NOMO-1 treated with DMSO at 0.1 percent for 48 hours (cell line): ENCODE measurements at regions not wholly inside any gene's neighbourhood (a gene's known extent, or its start where the extent isn't known, plus 50 kb on each side); places are given as distances from the start of the nearest gene placed in this dataset.
"Not testable (repeated sequence)": the region's sequence is repeated elsewhere in the genome, so short reads cannot be mapped to it uniquely, and the experiment has no call there.

Source experiments
- DNase-seq: peaks from one replicate; lab custom pipeline; 2025; ENCODE audit not compliant: unreplicated experiment; lab: John Stamatoyannopoulos, UW

DNA sequence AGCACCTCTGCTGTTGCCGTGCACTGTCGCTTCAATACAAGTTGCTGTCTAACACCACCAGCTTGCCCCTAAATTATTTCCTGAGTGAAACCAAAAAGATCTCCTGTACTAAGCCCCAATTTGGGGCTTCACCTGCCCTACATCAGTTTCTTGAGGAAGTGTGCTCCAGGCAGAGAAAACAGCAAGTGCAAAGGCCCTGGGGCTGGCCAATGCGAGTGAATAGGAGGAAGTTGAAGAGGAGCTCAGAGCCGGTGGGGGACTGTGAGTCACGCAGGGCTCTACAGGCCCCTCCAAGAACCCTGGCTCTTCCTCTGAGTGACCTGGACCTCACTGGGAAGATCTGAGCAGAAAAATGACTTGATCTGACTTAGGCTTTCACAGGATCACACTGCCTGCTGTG lies 117.2 kb downstream of the IPO8 start:
- no peak for DNase-seq

DNA sequence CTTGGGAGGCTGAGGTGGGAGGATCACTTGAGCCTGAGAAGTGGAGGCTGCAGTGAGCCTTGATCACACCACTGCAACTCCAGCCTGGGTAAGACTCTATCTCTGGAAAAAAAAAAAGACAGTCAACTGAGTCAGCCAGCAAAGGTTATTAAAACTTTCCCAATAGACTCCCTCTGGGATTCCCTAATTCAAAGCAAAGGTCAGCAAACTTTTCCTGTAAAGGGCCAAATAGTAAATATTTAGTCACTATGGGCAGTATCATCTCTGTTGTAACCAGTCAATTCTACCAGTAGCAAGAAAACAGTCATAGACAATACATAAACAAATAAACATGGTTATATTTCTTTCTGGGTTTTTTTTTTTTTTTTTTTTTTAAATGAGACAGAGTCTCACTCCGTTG lies 122.5 kb downstream of the IPO8 start:
- no peak for DNase-seq

DNA sequence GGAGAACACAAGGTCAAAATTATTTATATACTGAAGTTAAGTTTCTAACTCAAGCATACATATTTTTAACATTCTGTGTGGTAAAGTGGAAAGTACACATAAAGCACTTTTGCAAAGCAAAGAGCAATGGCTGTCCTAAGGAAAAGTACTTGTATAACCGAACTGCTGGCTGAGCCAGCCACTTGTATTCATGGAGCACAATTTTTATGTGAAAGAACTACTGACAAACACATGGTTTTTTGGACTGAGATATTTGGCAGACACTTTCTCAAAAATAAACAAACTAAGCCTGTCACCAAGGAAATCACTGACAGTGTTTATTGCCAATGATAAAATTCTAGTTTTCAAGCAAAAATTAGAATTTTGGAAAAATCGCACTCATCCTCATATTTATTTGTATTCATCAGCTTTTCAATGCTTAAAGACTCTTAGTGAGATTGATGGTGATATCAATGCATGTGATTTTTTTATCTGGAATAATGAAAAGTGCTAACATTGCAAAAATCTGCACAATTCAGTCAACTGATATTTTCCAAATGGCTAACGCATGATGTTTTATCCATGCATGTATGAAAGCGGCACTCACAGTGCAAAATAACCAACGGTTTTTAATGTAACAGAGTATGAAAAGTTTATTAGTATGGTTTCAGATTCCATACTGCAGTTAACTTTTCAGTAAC lies 125.3 kb downstream of the IPO8 start:
- no peak for DNase-seq

DNA sequence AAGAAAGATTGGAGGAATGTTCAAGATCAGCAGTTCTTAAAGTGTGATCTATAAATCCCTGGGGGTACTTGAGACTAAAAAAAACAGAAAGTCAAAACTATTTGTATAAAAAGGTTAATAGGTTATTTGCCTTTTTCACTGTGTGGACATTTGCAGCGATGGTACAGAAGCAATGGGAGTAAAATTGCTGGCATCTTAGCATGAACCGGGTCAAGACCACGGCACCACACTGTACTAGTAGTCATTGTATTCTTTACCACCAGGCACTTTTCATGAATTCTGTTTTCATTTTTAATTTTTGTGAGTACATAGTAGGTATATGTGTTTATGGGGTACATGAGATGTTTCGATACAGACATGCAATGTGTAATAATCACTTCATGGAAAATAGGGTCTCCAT lies 126.2 kb downstream of the IPO8 start:
- no peak for DNase-seq

DNA sequence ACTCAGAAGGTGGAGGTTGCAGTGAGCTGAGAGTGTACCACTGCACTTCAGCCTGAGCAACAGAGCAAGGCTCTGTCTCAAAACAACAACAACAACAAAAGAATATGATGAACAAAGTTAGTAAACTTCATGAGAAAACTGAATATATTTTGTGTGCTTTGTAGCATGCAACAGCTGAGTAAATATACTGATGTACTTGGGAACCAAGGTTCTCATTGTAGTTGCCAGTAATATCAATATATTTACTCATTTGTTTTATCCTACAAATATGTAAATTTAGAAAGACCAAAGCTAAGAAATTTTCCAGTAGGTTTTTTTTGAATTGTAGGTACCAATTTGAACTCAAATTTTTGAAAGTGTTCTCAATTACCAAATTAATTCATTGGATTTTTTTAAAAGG lies 127.2 kb downstream of the IPO8 start:
- no peak for DNase-seq

DNA sequence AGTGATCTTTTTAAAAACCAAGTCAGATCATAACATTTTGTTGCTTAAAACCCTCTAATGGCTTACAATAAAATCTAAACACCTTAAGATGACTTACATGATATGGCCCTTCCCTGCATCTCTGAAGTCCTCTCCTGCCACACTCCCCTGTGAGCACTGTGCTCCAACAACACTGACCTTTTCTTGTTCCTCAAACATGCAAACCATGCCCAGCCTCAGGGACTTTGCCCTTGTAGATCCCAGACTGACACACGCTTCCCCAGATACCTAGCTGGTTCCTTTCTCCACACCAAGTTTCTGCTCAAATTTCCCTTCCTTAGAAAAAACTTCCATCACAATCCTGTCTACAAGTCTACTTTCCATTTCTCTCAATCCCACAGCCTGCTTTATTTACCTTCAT lies 128.6 kb downstream of the IPO8 start:
- DNase-seq = no peak

DNA sequence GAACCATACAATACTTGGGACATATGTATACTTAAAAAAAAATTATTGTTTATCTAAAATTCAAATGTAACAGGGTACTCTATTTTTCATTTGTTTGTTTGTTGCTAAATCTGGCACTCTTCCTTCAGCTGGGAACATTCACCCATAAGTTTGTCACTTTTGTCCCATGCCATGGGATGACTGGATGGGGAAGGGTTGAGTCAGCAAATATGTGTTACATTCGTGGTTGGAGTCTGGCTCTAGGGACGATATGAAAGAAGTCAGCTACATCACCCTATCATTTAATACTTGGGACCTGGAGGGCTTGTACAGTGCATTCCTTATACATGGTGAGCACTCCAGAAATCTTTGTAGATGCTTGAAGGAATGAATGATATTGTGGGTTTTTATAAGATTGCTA lies 131.3 kb downstream of the IPO8 start:
- no peak for DNase-seq

DNA sequence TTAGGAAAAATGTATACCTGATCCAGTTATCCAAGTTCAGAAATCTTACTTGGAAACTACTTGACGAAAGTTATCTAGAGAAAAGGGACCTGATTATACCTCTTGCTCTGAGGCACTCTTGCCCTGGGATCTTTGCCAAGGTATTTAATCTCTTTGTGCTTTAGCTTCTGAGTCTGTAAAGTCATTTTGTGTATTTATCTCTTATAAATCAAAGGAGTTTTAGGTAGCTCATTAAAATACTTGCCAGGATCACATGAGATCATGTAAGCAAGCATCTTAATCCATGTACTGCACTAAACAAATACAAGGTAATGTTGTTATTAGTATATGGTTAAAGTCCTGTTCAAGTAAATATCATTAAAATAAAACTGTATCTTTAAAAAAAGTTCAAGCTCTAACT lies 147.5 kb downstream of the IPO8 start:
- DNase-seq = no peak

DNA sequence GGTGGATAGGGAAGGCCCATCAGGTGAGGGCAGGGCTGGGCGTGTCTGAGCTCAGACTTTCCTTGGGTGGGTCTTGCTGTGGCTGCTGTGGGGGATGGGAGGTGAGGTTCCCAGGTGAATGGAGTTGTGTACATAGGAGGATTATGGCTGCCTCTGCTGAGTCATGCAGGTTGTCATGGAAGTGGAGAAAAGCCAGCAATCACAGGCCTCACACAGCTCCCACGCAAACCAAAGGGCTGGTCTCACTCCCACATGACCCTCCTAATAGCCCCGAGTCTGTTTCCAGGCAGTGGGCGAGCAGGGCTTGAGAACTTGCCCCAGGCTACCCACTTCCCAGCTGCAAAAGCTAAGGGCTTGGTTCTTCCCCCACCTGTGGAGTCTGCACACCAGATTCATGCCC lies 149.5 kb downstream of the IPO8 start:
- no peak for DNase-seq

DNA sequence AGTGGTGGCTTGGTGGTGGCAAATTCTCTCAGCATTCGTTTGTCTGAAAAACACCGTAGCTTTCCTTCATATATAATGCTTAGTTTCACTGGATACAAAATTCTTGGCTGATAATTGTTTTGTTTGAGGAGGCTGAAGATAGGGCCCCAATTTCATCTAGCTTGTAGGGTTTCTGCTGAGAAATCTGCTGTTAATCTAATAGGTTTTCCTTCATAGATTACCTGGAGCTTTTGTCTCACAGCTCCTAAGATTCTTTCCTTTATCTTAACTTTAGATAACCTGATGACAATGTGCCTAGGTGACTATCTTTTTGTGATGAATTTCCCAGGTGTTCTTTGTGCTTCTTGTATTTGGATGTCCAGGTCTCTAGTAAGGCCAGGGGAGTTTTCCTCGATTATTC lies 151.0 kb downstream of the IPO8 start:
- not testable (repeated sequence) for DNase-seq

DNA sequence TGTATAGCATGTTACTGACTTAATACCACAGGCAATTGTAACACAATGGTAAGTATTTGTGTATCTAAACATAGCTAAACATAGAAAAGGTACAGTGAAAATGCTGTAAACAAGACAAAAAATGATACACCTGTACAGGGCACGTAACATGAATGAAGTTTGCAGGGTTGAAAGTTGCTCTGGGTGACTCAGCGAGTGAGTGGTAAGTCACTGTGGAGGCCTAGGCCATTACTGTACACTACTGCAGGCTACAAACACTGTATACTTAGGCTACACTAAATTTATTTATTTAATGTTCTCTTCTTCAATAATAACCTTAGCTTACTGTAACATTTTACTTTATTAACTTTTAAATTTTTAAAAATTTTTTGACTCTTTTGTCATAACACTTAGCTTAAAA lies 158.4 kb downstream of the IPO8 start:
- no peak for DNase-seq

DNA sequence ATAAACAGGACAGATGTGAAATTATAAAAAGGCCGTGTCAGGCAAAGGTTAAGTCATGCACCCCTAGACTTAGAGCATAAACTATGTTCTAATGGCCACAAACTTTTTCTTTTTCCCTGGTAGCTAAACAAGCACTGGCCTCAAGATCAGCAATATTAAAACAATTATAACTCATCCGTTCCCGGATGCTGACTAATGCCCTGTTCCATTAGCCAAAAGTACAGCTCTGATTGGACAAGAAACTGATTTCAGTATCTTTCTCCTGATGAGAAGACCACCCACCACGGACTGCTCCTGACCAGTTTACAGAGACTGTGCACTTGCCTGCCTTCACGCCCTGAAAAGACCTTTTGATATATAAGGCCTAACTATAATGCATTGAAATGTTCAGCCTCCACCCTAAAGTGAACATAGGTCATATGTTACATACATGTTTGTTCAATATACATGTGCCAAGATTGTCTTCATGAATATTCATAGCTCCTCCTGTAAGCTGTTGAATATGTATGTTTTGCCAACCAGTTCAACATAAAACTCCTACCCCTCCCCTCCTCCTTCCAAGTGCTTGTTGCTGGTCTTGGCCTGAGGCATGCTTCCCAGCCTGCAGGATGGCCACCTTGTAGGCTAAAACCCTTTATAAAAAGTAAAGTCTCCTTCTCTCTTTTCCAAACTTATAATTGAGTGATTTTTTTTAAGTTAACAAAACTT lies 162.0 kb downstream of the IPO8 start:
- no peak for DNase-seq

DNA sequence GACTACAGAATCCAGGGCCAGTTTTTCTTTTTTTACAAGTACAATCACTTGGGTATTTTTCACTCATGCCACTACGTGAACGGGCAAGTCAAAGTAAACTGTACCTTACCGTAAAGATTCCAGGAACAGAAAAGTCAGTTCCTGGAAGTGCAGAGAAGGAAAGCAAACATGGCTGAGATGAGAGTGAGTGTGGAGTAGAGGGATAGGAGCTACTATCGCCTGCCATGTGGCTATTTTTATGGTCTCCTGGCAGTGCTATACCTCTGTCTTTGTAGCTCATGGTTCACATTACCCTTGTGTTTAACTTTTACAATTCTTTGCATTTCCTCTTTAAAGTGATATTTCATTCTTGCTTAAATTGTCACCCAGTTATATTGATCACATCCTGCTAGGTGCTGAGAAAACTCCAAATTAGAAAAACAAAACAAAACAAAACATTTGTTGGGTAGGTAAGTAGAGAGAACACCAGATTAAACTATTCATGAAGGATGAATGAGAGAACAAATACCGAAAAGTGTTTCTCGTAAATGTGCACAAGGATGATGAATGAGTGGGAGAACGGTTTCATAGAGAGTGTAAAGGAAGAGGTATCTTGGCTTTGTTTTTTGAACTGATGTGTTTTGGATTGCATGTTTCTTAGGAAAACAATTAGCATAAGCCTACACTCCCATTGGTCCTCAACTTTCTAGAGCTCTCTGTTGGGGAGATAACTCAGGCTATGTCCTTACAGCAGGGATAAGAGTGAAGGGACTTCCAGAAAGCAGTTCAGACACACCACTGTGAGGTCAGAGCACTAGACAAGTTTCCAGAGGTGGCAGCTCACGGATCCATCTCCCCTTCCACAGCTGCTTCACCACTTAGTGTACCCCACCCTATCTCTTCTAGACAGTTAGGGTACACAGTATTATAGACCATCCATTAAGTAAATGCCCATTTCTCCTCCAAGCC lies 163.7 kb downstream of the IPO8 start:
- no peak for DNase-seq

DNA sequence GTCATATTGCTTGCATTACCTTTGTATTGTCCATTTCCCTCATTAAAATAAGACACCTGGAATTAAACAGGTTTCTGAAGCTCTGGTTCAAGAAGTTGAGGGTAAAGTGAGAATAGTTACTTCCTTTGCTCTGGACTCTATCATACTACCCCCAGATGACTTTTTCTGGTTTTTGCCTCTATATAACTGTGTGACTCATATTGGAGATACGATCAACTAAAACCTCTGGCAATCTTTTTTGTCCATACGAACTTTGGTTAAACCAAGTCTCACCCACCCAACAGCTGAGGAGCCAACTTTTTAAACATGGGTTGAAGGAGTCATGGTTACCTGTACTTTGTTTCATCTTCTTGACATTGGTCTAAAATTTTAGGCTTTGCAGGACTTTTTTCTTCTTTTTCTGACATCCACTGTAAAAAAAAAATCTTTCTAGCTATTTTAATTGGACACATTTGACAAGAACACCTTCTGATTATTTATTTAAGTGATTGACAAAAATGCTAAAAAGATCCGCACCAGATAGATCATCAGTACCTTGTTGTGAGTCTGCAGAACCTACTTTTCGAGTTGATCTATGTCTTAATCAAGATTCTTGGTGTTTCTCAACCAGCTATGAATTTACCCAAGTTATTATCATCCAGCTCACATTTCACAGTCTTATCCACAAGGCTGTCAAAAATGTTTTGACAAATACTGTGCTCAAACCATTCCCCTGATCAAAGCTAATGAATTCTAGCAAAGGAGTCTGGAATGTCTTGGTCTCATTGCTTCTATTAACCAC lies 166.0 kb downstream of the IPO8 start:
- DNase-seq = no peak

DNA sequence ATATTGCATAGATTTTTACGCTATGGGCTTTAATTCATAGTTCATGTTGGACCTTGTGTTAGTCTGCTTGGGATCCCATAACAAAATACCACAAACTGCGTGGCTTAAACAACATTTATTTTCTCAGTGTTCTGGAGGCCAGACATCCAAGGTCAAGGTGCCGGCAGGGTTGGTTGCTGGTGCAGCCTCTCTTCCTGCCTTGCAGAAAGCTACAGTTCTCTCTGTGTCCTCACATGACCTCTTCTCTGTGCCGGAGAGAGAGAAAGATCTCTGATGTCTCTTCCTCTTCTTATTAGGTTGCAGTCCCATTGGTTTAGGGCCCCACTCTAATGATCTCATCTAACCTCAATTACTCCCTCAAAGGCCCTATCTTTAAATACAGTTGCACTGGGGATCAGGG lies 170.5 kb downstream of the IPO8 start:
- DNase-seq = no peak

DNA sequence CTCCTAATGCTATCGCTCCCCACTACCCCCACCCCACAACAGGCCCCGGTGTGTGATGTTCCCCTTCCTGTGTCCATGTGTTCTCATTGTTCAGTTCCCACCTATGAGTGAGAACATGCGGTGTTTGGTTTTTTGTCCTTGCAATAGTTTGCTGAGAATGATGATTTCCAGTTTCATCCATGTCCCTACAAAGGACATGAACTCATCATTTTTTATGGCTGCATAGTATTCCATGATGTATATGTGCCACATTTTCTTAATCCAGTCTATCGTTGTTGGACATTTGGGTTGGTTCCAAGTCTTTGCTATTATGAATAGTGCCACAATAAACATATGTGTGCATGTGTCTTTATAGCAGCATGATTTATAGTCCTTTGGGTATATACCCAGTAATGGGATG lies 175.4 kb downstream of the IPO8 start:
- not testable (repeated sequence) for DNase-seq

DNA sequence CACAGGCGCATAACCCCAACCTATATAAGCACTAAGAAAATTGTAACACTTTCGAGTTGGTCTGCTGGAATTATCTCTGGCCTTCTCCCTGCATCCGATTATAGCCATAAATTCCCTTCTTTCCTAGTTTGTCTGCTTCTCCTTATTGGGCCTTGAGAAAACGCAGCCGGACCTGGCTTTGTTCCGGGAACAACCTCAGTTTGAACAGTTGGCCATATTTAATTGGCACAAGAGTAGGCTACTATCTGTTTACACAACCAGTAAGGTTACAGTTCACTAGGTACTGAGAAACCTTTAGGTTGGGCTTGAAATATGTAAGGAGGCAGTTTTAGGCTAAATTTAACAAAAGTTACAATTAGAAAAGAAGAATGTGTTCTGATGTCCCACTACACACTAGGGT lies 176.1 kb downstream of the IPO8 start:
- DNase-seq = no peak

DNA sequence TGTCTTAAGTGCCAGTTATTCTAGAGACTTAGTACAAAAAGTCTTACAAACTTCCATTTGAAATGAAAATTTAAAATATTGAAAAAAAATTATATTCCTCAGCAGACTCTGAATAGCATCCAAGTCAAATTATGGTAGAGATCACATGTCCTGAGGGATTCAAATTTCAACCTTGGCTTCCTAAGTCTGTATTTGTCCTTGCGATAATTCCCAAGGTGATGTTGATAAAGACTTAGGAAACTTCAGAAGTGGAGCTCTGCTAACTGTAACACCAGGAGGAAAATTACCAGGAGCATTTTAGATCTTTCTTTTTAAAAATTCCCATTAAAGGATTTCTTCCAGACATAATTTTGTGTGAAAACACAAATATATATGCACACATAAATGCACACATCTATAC lies 178.3 kb downstream of the IPO8 start:
- no peak for DNase-seq

DNA sequence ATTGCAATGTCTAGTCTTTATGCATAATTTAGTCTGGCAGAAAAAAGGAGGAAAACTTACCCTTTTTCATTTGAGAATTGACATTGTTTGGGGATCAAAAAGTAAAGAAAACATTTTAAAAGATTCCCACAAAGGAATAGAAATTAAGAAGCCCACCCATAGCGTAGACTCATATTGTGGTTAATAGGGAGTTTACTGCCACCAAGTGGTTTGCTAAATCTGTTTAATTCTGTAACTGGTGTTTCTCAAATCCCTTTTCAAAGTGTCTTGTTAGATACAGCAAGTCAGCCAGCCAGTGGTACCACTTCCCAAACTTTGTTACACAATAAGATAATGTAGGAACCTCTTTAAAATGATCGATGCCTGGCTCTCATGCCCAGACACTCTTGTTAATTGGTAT lies 180.3 kb downstream of the IPO8 start:
- DNase-seq = no peak

DNA sequence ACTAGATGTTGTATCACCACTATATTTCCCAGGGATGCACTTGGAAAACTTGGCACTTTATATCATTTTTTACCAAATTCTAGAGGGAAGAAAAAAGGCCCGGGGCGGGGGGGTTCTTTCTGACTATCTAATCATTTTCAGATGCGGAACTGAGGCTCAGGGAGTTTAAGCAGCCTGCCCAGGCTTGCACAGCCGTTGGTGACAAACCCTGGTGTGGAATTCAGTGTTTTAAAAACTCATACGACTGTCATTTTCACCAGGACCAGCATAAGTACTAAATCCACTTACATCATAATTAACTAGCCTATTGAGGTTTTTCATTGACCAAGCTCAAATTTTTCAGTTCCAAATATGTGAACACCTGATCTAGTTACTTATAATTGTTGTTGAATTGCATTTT lies 181.0 kb downstream of the IPO8 start:
- no peak for DNase-seq
